HEK293 (cell line): ENCODE measurements at regions not wholly inside any gene's neighbourhood (a gene's known extent, or its start where the extent isn't known, plus 50 kb on each side); places are given as distances from the start of the nearest gene placed in this dataset.
A peak's percentile ranks its signal among the peaks of the same experiment; 100 is the strongest.

Experiments used
- CTCF ChIA-PET: fragments of 350-600 bp; formaldehyde crosslinking; extraction: SDS; loops from one replicate; lab custom pipeline; 2021; ENCODE audit warnings: antibody characterized with exemption; lab: Yijun Ruan, JAX
- POLR2A ChIA-PET: fragments of 300-600 bp; formaldehyde crosslinking; extraction: SDS; loops from one replicate; lab custom pipeline; 2020; ENCODE audit warnings: antibody characterized with exemption, inconsistent platforms; lab: Yijun Ruan, JAX
- H3K27ac ChIP-seq: fragments of 200-500 bp; sonication (Bioruptor generic); 2 replicates; pipeline ENCODE4 v1.5.1; 2014; ENCODE audit warnings: low read depth, low read length, control low read depth, inconsistent platforms; ENCODE audit errors: extremely low read depth
- H3K36me3 ChIP-seq, 2 experiments: fragments of 200-500 bp in 1 of 2; sonication (Bioruptor generic) in 1 of 2; 1 replicate in 1 of 2; 2 replicates in 1 of 2; pipeline ENCODE4 v1.5.1; 2014 to 2017; ENCODE audit warnings: inconsistent platforms in 2 of 2, low read length in 2 of 2; ENCODE audit not compliant: control insufficient read depth in 2 of 2, insufficient read depth in 1 of 2
- H3K4me1 ChIP-seq: fragments of 200-500 bp; sonication (Bioruptor generic); 2 replicates; pipeline ENCODE4 v1.5.1; 2014; ENCODE audit warnings: mild to moderate bottlenecking, low read length, inconsistent platforms; ENCODE audit not compliant: control insufficient read depth, insufficient read depth
- H3K4me3 ChIP-seq: 2 replicates; pipeline ENCODE4 v1.5.1; 2011; ENCODE audit warnings: low read depth, mild to moderate bottlenecking, control low read depth, low read length, moderate library complexity
- H3K9me3 ChIP-seq: fragments of 200-500 bp; sonication (Bioruptor generic); 2 replicates; pipeline ENCODE4 v1.5.1; 2014; ENCODE audit warnings: low read depth, low read length, inconsistent platforms; ENCODE audit not compliant: control insufficient read depth, insufficient read depth
- KLF16 ChIP-seq: fragments of 450-650 bp; formaldehyde crosslinking; IDR thresholded peaks from 2 replicates; pipeline ENCODE4 v1.5.1; 2017; ENCODE audit warnings: missing biosample characterization, missing genetic modification characterization
- KLF7 ChIP-seq: fragments of 450-650 bp; formaldehyde crosslinking; IDR thresholded peaks from 2 replicates; pipeline ENCODE4 v1.5.1; 2016; ENCODE audit warnings: missing biosample characterization, missing genetic modification characterization, borderline replicate concordance
- ZNF10 ChIP-seq: fragments of 450-650 bp; formaldehyde crosslinking; IDR thresholded peaks from 2 replicates; pipeline ENCODE4 v1.5.1; 2017; ENCODE audit warnings: missing biosample characterization, missing genetic modification characterization
- ZNF184 ChIP-seq: fragments of 450-650 bp; IDR thresholded peaks from 2 replicates; pipeline ENCODE4 v1.5.1; 2018; ENCODE audit warnings: missing biosample characterization, mild to moderate bottlenecking, missing genetic modification characterization
- ZNF2 ChIP-seq: fragments of 450-650 bp; formaldehyde crosslinking; IDR thresholded peaks from 2 replicates; pipeline ENCODE4 v1.5.1; 2016; ENCODE audit warnings: missing biosample characterization, missing genetic modification characterization
- ZNF221 ChIP-seq: fragments of 450-650 bp; formaldehyde crosslinking; IDR thresholded peaks from 2 replicates; pipeline ENCODE4 v1.5.1; 2017; ENCODE audit warnings: missing biosample characterization, missing genetic modification characterization, borderline replicate concordance
- ZNF292 ChIP-seq: fragments of 450-650 bp; formaldehyde crosslinking; IDR thresholded peaks from 2 replicates; pipeline ENCODE4 v1.5.1; 2016; ENCODE audit warnings: low read depth, missing biosample characterization, missing genetic modification characterization, borderline replicate concordance
- ZNF391 ChIP-seq: fragments of 450-650 bp; formaldehyde crosslinking; IDR thresholded peaks from 2 replicates; pipeline ENCODE4 v1.5.1; 2016; ENCODE audit warnings: low read depth, missing biosample characterization, missing genetic modification characterization, borderline replicate concordance
- ZNF394 ChIP-seq: fragments of 450-650 bp; formaldehyde crosslinking; IDR thresholded peaks from 2 replicates; pipeline ENCODE4 v1.5.1; 2016; ENCODE audit warnings: missing biosample characterization, missing genetic modification characterization, mild to moderate bottlenecking, moderate library complexity, borderline replicate concordance
- ZNF426 ChIP-seq: fragments of 450-650 bp; formaldehyde crosslinking; IDR thresholded peaks from 2 replicates; pipeline ENCODE4 v1.5.1; 2017; ENCODE audit warnings: missing biosample characterization, missing genetic modification characterization, mild to moderate bottlenecking, inconsistent platforms, moderate library complexity
- ZNF501 ChIP-seq: fragments of 450-650 bp; formaldehyde crosslinking; IDR thresholded peaks from 2 replicates; pipeline ENCODE4 v1.5.1; 2016; ENCODE audit warnings: missing biosample characterization, missing genetic modification characterization
- ZNF549 ChIP-seq: fragments of 450-650 bp; IDR thresholded peaks from 2 replicates; pipeline ENCODE4 v1.5.1; 2018; ENCODE audit warnings: missing biosample characterization, missing genetic modification characterization, mild to moderate bottlenecking, inconsistent platforms, moderate library complexity
- ZNF621 ChIP-seq: fragments of 450-650 bp; formaldehyde crosslinking; IDR thresholded peaks from 2 replicates; pipeline ENCODE4 v1.5.1; 2017; ENCODE audit warnings: missing biosample characterization, missing genetic modification characterization
- ZNF654 ChIP-seq: fragments of 450-650 bp; formaldehyde crosslinking; IDR thresholded peaks from 2 replicates; pipeline ENCODE4 v1.5.1; 2016; ENCODE audit warnings: low read depth, missing biosample characterization, missing genetic modification characterization
- ZNF660 ChIP-seq: fragments of 450-650 bp; IDR thresholded peaks from 2 replicates; pipeline ENCODE4 v1.5.1; 2018; ENCODE audit warnings: missing biosample characterization, mild to moderate bottlenecking, missing genetic modification characterization
- ZNF677 ChIP-seq: fragments of 450-650 bp; IDR thresholded peaks from 2 replicates; pipeline ENCODE4 v1.5.0; 2018; ENCODE audit warnings: missing biosample characterization, mild to moderate bottlenecking, missing genetic modification characterization, moderate library complexity
- ZNF843 ChIP-seq: fragments of 450-650 bp; formaldehyde crosslinking; IDR thresholded peaks from 2 replicates; pipeline ENCODE4 v1.5.1; 2016; ENCODE audit warnings: missing biosample characterization, missing genetic modification characterization
- TF ChIP-seq, protein P1 (sequence below): fragments of 450-650 bp; formaldehyde crosslinking; IDR thresholded peaks from 2 replicates; pipeline ENCODE4 v1.5.1; 2017; ENCODE audit warnings: missing biosample characterization, mild to moderate bottlenecking, missing genetic modification characterization, moderate library complexity
- TF ChIP-seq, protein P2 (sequence below): fragments of 450-650 bp; formaldehyde crosslinking; conservative IDR thresholded peaks from 2 replicates; pipeline ENCODE4 v1.5.1; 2016; ENCODE audit warnings: low read depth, missing biosample characterization, missing genetic modification characterization
- TF ChIP-seq, protein P3 (sequence below): fragments of 450-650 bp; formaldehyde crosslinking; IDR thresholded peaks from 2 replicates; pipeline ENCODE4 v1.5.1; 2016; ENCODE audit warnings: missing biosample characterization, missing genetic modification characterization
- TF ChIP-seq, protein P4 (sequence below): fragments of 450-650 bp; formaldehyde crosslinking; IDR thresholded peaks from 2 replicates; pipeline ENCODE4 v1.5.1; 2016; ENCODE audit warnings: missing biosample characterization, missing genetic modification characterization, borderline replicate concordance

- TF ChIP-seq KLF7 (no peak), ZNF2 (tag by site-specific recombination) (no peak), KLF16 (tag by site-specific recombination) (no peak), ZNF184 (tag by site-specific recombination) (no peak), ZNF677 (tag by site-specific recombination) (no peak), ZNF843 (tag by site-specific recombination) (no peak), ZNF426 (no peak), ZNF621 (tag by site-specific recombination) (no peak), ZNF394 (no peak), ZNF501 (tag by site-specific recombination) (no peak), ZNF391 (tag by site-specific recombination) (no peak)
- TF ChIP-seq, protein P1, sequence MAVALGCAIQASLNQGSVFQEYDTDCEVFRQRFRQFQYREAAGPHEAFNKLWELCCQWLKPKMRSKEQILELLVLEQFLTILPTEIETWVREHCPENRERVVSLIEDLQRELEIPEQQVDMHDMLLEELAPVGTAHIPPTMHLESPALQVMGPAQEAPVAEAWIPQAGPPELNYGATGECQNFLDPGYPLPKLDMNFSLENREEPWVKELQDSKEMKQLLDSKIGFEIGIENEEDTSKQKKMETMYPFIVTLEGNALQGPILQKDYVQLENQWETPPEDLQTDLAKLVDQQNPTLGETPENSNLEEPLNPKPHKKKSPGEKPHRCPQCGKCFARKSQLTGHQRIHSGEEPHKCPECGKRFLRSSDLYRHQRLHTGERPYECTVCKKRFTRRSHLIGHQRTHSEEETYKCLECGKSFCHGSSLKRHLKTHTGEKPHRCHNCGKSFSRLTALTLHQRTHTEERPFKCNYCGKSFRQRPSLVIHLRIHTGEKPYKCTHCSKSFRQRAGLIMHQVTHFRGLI (tag by site-specific recombination), result no peak
These were observed 583.7 kb downstream of the KCNJ2 start (continued) for GRCh38 chr17:70752966-70753467.

- H3K27ac ChIP-seq, result no peak overlapping the region
- no peaks in the 10 kb centered on the region for H3K36me3 ChIP-seq
- no peaks in the 10 kb centered on the region for H3K9me3 ChIP-seq
- no peaks in the 10 kb centered on the region for H3K4me1 ChIP-seq
- TF ChIP-seq ZNF221 (tag by site-specific recombination) (no peak), ZNF292 (tag by site-specific recombination) (no peak)
- TF ChIP-seq, protein P2, sequence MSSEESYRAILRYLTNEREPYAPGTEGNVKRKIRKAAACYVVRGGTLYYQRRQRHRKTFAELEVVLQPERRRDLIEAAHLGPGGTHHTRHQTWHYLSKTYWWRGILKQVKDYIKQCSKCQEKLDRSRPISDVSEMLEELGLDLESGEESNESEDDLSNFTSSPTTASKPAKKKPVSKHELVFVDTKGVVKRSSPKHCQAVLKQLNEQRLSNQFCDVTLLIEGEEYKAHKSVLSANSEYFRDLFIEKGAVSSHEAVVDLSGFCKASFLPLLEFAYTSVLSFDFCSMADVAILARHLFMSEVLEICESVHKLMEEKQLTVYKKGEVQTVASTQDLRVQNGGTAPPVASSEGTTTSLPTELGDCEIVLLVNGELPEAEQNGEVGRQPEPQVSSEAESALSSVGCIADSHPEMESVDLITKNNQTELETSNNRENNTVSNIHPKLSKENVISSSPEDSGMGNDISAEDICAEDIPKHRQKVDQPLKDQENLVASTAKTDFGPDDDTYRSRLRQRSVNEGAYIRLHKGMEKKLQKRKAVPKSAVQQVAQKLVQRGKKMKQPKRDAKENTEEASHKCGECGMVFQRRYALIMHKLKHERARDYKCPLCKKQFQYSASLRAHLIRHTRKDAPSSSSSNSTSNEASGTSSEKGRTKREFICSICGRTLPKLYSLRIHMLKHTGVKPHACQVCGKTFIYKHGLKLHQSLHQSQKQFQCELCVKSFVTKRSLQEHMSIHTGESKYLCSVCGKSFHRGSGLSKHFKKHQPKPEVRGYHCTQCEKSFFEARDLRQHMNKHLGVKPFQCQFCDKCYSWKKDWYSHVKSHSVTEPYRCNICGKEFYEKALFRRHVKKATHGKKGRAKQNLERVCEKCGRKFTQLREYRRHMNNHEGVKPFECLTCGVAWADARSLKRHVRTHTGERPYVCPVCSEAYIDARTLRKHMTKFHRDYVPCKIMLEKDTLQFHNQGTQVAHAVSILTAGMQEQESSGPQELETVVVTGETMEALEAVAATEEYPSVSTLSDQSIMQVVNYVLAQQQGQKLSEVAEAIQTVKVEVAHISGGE (tag by site-specific recombination), result no peak
- TF ChIP-seq, protein P3, sequence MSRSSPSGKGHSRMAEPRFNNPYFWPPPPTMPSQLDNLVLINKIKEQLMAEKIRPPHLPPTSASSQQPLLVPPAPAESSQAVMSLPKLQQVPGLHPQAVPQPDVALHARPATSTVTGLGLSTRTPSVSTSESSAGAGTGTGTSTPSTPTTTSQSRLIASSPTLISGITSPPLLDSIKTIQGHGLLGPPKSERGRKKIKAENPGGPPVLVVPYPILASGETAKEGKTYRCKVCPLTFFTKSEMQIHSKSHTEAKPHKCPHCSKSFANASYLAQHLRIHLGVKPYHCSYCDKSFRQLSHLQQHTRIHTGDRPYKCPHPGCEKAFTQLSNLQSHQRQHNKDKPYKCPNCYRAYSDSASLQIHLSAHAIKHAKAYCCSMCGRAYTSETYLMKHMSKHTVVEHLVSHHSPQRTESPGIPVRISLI (tag by site-specific recombination), result no peak
- no peak overlapping the region for H3K4me3 ChIP-seq
- ChIA-PET POLR2A (no interaction called here), CTCF (interaction anchor here (1.1 kb wide), 1 partner anchor 20 kb away, joined by 3 read pairs; no protein-coding TSS in a partner anchor)
These were observed 593.7 kb downstream of the KCNJ2 start for GRCh38 chr17:70763018-70763417.

- Histone ChIP-seq H3K4me3 (no peak overlapping the region), H3K27ac (no peak overlapping the region), H3K4me1 (no peaks in the 10 kb centered on the region), H3K36me3 (no peaks in the 10 kb centered on the region), H3K9me3 (no peaks in the 10 kb centered on the region)
- POLR2A ChIA-PET, result interaction anchor here (1.5 kb wide), 1 partner anchor 1354 kb away, joined by 5 read pairs; the partner anchor contains the start of gene SOX9
- CTCF ChIA-PET, result interaction anchor here (0.6 to 3.0 kb wide), 59 partner anchors 9 to 1884 kb away, joined by 3 to 33 read pairs (median 3); no protein-coding TSS in a partner anchor
- TF ChIP-seq, protein P4, sequence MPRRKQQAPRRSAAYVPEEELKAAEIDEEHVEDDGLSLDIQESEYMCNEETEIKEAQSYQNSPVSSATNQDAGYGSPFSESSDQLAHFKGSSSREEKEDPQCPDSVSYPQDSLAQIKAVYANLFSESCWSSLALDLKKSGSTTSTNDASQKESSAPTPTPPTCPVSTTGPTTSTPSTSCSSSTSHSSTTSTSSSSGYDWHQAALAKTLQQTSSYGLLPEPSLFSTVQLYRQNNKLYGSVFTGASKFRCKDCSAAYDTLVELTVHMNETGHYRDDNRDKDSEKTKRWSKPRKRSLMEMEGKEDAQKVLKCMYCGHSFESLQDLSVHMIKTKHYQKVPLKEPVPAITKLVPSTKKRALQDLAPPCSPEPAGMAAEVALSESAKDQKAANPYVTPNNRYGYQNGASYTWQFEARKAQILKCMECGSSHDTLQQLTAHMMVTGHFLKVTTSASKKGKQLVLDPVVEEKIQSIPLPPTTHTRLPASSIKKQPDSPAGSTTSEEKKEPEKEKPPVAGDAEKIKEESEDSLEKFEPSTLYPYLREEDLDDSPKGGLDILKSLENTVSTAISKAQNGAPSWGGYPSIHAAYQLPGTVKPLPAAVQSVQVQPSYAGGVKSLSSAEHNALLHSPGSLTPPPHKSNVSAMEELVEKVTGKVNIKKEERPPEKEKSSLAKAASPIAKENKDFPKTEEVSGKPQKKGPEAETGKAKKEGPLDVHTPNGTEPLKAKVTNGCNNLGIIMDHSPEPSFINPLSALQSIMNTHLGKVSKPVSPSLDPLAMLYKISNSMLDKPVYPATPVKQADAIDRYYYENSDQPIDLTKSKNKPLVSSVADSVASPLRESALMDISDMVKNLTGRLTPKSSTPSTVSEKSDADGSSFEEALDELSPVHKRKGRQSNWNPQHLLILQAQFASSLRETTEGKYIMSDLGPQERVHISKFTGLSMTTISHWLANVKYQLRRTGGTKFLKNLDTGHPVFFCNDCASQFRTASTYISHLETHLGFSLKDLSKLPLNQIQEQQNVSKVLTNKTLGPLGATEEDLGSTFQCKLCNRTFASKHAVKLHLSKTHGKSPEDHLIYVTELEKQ (tag by site-specific recombination), result no peak
- TF ChIP-seq ZNF10 (tag by site-specific recombination) (no peak), ZNF654 (peak; percentile 70), ZNF660 (tag by site-specific recombination) (0 out of 2 replicates have a peak, but pooled peaks have one; percentile 45), ZNF549 (no peak)
These were observed 597.9 kb downstream of the KCNJ2 start for GRCh38 chr17:70767102-70767701.
